ENCODE measurements at regions not wholly inside any gene's neighbourhood (a gene's known extent, or its start where the extent isn't known, plus 50 kb on each side); places are given as distances from the start of the nearest gene placed in this dataset.

DNA sequence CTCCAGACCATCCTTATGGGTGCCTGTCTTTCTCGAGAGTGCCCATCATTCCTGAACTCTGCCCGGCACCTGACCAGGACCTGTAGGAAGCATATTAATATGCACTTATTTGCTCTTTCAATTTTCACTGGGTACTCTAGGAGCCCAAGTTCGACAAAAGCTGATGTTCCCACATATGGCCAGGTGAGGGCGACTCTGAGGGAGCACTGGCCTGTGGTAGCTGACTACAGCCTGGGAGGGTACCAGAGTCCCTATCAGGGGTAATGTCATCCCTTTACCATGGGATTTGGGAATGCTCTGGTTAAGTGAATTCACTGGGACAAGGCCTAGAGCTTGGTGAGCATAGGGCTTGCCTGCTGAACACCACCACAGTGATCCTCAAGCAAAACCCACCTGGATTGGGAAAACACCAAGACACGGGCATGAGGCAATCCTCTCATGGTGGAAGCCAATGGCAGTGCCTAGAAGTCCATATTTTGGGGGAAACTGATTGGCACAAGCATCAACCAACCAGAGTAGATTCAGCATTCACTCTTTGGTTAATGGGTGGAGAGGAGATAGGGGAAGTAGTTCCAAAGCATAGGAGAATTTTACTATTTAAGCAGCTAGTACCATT is 112.2 kb downstream of the MTX3 start:
- TF ChIP-seq, protein P1, sequence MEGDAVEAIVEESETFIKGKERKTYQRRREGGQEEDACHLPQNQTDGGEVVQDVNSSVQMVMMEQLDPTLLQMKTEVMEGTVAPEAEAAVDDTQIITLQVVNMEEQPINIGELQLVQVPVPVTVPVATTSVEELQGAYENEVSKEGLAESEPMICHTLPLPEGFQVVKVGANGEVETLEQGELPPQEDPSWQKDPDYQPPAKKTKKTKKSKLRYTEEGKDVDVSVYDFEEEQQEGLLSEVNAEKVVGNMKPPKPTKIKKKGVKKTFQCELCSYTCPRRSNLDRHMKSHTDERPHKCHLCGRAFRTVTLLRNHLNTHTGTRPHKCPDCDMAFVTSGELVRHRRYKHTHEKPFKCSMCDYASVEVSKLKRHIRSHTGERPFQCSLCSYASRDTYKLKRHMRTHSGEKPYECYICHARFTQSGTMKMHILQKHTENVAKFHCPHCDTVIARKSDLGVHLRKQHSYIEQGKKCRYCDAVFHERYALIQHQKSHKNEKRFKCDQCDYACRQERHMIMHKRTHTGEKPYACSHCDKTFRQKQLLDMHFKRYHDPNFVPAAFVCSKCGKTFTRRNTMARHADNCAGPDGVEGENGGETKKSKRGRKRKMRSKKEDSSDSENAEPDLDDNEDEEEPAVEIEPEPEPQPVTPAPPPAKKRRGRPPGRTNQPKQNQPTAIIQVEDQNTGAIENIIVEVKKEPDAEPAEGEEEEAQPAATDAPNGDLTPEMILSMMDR (IDR thresholded peaks at IDR 0.05): peak in 4 of 6 experiments; percentile 27 to 40 (median 32)
- TF ChIP-seq POLR2A (IDR thresholded peaks at IDR 0.05): no peak

Data from adrenal gland (tissue), 5 donors.